Caco-2 (cell line): ENCODE measurements at regions not wholly inside any gene's neighbourhood (a gene's known extent, or its start where the extent isn't known, plus 50 kb on each side); places are given as distances from the start of the nearest gene placed in this dataset.

Experiments used
- BruUV-seq: library from RNA; stranded (reverse); fragments of 400-500 nt; replicated peaks from 2 replicates; lab custom pipeline; 2021; lab: Mats Ljungman, UMichigan
- CTCF ChIA-PET: fragments of 300-600 bp; sonication (Branson Sonifier 250); formaldehyde crosslinking; loops from one replicate; lab custom pipeline; 2022; ENCODE audit warnings: antibody characterized with exemption; lab: Charles Lee
- POLR2A ChIA-PET: fragments of 300-600 bp; sonication (Branson Sonifier 250); formaldehyde crosslinking; loops from one replicate; lab custom pipeline; 2022; ENCODE audit warnings: antibody characterized with exemption; lab: Charles Lee
- DNase-seq, 2 experiments: peaks; one replicate each; pipeline versions ENCODE4 v3.0.0 to v3.0.0-alpha.2; 2020 to 2022
- H3K27me3 ChIP-seq: replicated peaks from 2 replicates; pipeline ENCODE4 v1.6.0; 2011; ENCODE audit warnings: low read length; ENCODE audit not compliant: control insufficient read depth, insufficient read depth
- H3K36me3 ChIP-seq: 2 replicates; pipeline ENCODE4 v1.5.1; 2011; ENCODE audit warnings: low read length; ENCODE audit not compliant: control insufficient read depth, insufficient read depth
- H3K4me1 ChIP-seq: fragments of 250-450 bp; sonication (Bioruptor Pico); 2 replicates; pipeline ENCODE4 v1.5.1; 2020; ENCODE audit warnings: mild to moderate bottlenecking
- H3K4me3 ChIP-seq: 2 replicates; pipeline ENCODE4 v1.5.1; 2011; ENCODE audit warnings: low read depth, mild to moderate bottlenecking, control low read depth, low read length
- H3K9me3 ChIP-seq: fragments of 250-450 bp; sonication (Bioruptor Pico); 2 replicates; pipeline ENCODE4 v1.5.1; 2020; ENCODE audit warnings: mild to moderate bottlenecking, moderate library complexity
- H3K27ac Mint-ChIP-seq: one replicate; pipeline ENCODE4 v1.8.0; 2022; ENCODE audit warnings: mixed read lengths; ENCODE audit not compliant: unreplicated experiment
- H3K27me3 Mint-ChIP-seq: one replicate; pipeline ENCODE4 v1.8.0; 2022; ENCODE audit warnings: mixed read lengths; ENCODE audit not compliant: insufficient read depth, unreplicated experiment
- H3K36me3 Mint-ChIP-seq: one replicate; pipeline ENCODE4 v1.8.0; 2022; ENCODE audit warnings: mild to moderate bottlenecking, mixed read lengths; ENCODE audit not compliant: insufficient read depth, unreplicated experiment
- H3K4me1 Mint-ChIP-seq: one replicate; pipeline ENCODE4 v1.8.0; 2022; ENCODE audit warnings: low read depth, mixed read lengths; ENCODE audit not compliant: unreplicated experiment
- H3K4me3 Mint-ChIP-seq: one replicate; pipeline ENCODE4 v1.8.0; 2022; ENCODE audit warnings: mild to moderate bottlenecking, moderate library complexity, mixed read lengths; ENCODE audit not compliant: unreplicated experiment
- H3K9me3 Mint-ChIP-seq: one replicate; pipeline ENCODE4 v1.8.0; 2022; ENCODE audit warnings: mixed read lengths; ENCODE audit not compliant: unreplicated experiment
- intact Hi-C: fragments of 100-400 bp; cut with micrococcal nuclease; formaldehyde crosslinking; loops from one replicate; pipeline ENCODE4 v1.10.0; 2022; ENCODE audit not compliant: unreplicated experiment
- TF ChIP-seq, protein P1 (sequence below), 2 experiments: fragments of 200-600 bp in 1 of 2; IDR thresholded peaks; 1 replicate in 1 of 2; 2 replicates in 1 of 2; pipeline versions ENCODE4 v1.5.1 to v1.8.0; 2011 to 2022; ENCODE audit warnings: antibody characterized with exemption in 1 of 2, control low read depth in 1 of 2, inconsistent platforms in 1 of 2, low read depth in 1 of 2, low read length in 1 of 2, mild to moderate bottlenecking in 1 of 2, moderate library complexity in 1 of 2; ENCODE audit not compliant: insufficient read depth in 1 of 2, severe bottlenecking in 1 of 2, unreplicated experiment in 1 of 2

DNA sequence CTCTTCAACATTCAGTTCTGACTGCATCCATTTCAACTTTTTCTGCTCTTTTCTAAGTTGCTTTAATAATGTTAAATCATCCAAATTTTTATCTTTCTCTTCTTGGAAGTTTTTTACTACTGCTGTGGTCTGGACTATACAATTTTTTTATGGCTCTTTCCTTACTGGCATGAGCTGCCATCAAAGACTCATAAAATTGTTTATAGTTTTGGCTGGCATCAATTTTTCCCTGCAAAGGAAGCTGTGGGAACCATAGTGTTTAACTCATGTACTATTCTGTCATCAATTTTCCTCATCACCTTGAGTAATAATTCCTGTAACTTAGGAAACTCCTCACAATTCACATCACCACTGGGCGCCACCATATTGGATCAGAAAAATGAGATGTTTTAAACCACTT is 77.6 kb upstream of the A1CF start:
- H3K4me3 Mint-ChIP-seq, result no peak overlapping the region
- H3K4me1 Mint-ChIP-seq, result no peaks in the 10 kb centered on the region
- no peaks in the 10 kb centered on the region for H3K36me3 Mint-ChIP-seq
- intact Hi-C loops, result no loop called here
- H3K36me3 ChIP-seq, result no peaks in the 10 kb centered on the region
- H3K27me3 Mint-ChIP-seq, result no peaks in the 10 kb centered on the region
- POLR2A ChIA-PET, result no interaction called here
- H3K27me3 ChIP-seq, result no peaks in the 10 kb centered on the region
- no peaks in the 10 kb centered on the region for H3K9me3 ChIP-seq
- TF ChIP-seq, protein P1, sequence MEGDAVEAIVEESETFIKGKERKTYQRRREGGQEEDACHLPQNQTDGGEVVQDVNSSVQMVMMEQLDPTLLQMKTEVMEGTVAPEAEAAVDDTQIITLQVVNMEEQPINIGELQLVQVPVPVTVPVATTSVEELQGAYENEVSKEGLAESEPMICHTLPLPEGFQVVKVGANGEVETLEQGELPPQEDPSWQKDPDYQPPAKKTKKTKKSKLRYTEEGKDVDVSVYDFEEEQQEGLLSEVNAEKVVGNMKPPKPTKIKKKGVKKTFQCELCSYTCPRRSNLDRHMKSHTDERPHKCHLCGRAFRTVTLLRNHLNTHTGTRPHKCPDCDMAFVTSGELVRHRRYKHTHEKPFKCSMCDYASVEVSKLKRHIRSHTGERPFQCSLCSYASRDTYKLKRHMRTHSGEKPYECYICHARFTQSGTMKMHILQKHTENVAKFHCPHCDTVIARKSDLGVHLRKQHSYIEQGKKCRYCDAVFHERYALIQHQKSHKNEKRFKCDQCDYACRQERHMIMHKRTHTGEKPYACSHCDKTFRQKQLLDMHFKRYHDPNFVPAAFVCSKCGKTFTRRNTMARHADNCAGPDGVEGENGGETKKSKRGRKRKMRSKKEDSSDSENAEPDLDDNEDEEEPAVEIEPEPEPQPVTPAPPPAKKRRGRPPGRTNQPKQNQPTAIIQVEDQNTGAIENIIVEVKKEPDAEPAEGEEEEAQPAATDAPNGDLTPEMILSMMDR (IDR thresholded peaks at IDR 0.05; ENCODE audit: insufficient read depth in 1 of 2, low read depth in 1 of 2, low read length in 1 of 2, severe bottlenecking in 1 of 2, unreplicated experiment in 1 of 2), result no peak
- BruUV-seq, result no TSS peak
- DNase-seq, result no peak
- H3K9me3 Mint-ChIP-seq, result no peaks in the 10 kb centered on the region
- no peaks in the 10 kb centered on the region for H3K4me1 ChIP-seq
- CTCF ChIA-PET, result no interaction called here
- no peak overlapping the region for H3K4me3 ChIP-seq
- H3K27ac Mint-ChIP-seq, result no peak overlapping the region

GRCh38 chr10:50968386-50969091 is 83.1 kb upstream of the A1CF start:
- H3K27ac Mint-ChIP-seq, result no peak overlapping the region
- intact Hi-C loops, result no loop called here
- DNase-seq, result no peak
- H3K9me3 Mint-ChIP-seq, result no peaks in the 10 kb centered on the region
- Histone ChIP-seq H3K4me1 (peaks cover 23% of the 10 kb centered on the region), H3K9me3 (no peaks in the 10 kb centered on the region), H3K4me3 (no peak overlapping the region), H3K27me3 (no peaks in the 10 kb centered on the region), H3K36me3 (no peaks in the 10 kb centered on the region)
- no peaks in the 10 kb centered on the region for H3K36me3 Mint-ChIP-seq
- TF ChIP-seq, protein P1 (IDR thresholded peaks at IDR 0.05; ENCODE audit: insufficient read depth in 1 of 2, low read depth in 1 of 2, low read length in 1 of 2, severe bottlenecking in 1 of 2, unreplicated experiment in 1 of 2), result no peak
- H3K4me3 Mint-ChIP-seq, result no peak overlapping the region
- peaks cover 12% of the 10 kb centered on the region for H3K4me1 Mint-ChIP-seq
- CTCF ChIA-PET, result no interaction called here
- POLR2A ChIA-PET, result no interaction called here
- H3K27me3 Mint-ChIP-seq, result no peaks in the 10 kb centered on the region
- BruUV-seq, result no TSS peak

- Histone ChIP-seq H3K4me1 (peaks cover 23% of the 10 kb centered on the region), H3K27me3 (no peaks in the 10 kb centered on the region), H3K9me3 (no peaks in the 10 kb centered on the region), H3K36me3 (0 out of 2 replicates have a peak, but pooled peaks cover 2% of the 10 kb centered on the region), H3K4me3 (no peak overlapping the region)
- no peaks in the 10 kb centered on the region for H3K27me3 Mint-ChIP-seq
- CTCF ChIA-PET, result no interaction called here
- H3K27ac Mint-ChIP-seq, result no peak overlapping the region
- H3K36me3 Mint-ChIP-seq, result no peaks in the 10 kb centered on the region
- H3K4me3 Mint-ChIP-seq, result no peak overlapping the region
- peak; percentile 68 to 84 for DNase-seq
- H3K9me3 Mint-ChIP-seq, result no peaks in the 10 kb centered on the region
- BruUV-seq, result no TSS peak
- TF ChIP-seq, protein P1 (IDR thresholded peaks at IDR 0.05; ENCODE audit: insufficient read depth in 1 of 2, low read depth in 1 of 2, low read length in 1 of 2, severe bottlenecking in 1 of 2, unreplicated experiment in 1 of 2), result no peak
- peaks cover 12% of the 10 kb centered on the region for H3K4me1 Mint-ChIP-seq
- intact Hi-C loops, result loop anchor here (2.0 kb wide), 1 partner anchor 36 kb away; no protein-coding TSS in a partner anchor
- POLR2A ChIA-PET, result no interaction called here
Observed at GRCh38 chr10:50972591-50972990, 87.2 kb upstream of the A1CF start.
